ENCODE measurements at regions not wholly inside any gene's neighbourhood (a gene's known extent, or its start where the extent isn't known, plus 50 kb on each side); places are given as distances from the start of the nearest gene placed in this dataset.

- Histone ChIP-seq H2AK5ac (ENCODE audit: low read depth, low read length) (no peak overlapping the region), H3K23ac (ENCODE audit: low read depth, low read length) (no peak overlapping the region), H4K91ac (ENCODE audit: insufficient read depth, low read depth, low read length) (no peak overlapping the region), H3K4me3 (ENCODE audit: insufficient read depth, low read depth, low read length) (no peak overlapping the region), H4K5ac (ENCODE audit: low read depth, low read length) (no peak overlapping the region), H4K8ac (ENCODE audit: low read depth in 2 of 2, low read length in 2 of 2) (no peak overlapping the region), H3K4me1 (ENCODE audit: control insufficient read depth, insufficient read depth, low read length) (no peaks in the 10 kb centered on the region), H3K9ac (ENCODE audit: low read depth, low read length) (no peak overlapping the region), H3K14ac (replicated peaks; ENCODE audit: low read depth, low read length) (no peak overlapping the region), H3K18ac (ENCODE audit: low read depth, low read length) (no peak overlapping the region), H3K36me3 (ENCODE audit: control insufficient read depth, insufficient read depth, low read length) (no peaks in the 10 kb centered on the region), H2BK20ac (ENCODE audit: low read depth, low read length) (no peak overlapping the region), H3K9me3 (ENCODE audit: control insufficient read depth, insufficient read depth, low read length) (peaks cover 2% of the 10 kb centered on the region), H3K4ac (ENCODE audit: low read depth, low read length) (no peak overlapping the region), H3K56ac (ENCODE audit: extremely low read depth, insufficient read depth, low read length) (no peak overlapping the region), H2AFZ (replicated peaks; ENCODE audit: low read length, poor library complexity) (no peak overlapping the region), H2BK5ac (ENCODE audit: low read depth, low read length, poor library complexity, severe bottlenecking) (no peak overlapping the region), H3K4me2 (ENCODE audit: low read depth, low read length) (no peak overlapping the region), H3K27me3 (ENCODE audit: control insufficient read depth, insufficient read depth, low read length) (no peaks in the 10 kb centered on the region), H3K79me1 (ENCODE audit: low read depth in 1 of 2, low read length in 2 of 2) (no peaks in the 10 kb centered on the region), H2BK15ac (ENCODE audit: low read depth, low read length) (no peak overlapping the region), H3K27ac (ENCODE audit: insufficient read depth, low read length) (no peak overlapping the region), H2BK120ac (ENCODE audit: low read depth, low read length) (no peak overlapping the region), H4K20me1 (ENCODE audit: insufficient read depth, low read length) (no peaks in the 10 kb centered on the region), H3K9me1 (ENCODE audit: insufficient read depth, low read length) (no peaks in the 10 kb centered on the region), H2AK9ac (replicated peaks; ENCODE audit: low read depth, low read length, poor library complexity) (no peak overlapping the region)
- CTCF ChIA-PET = no interaction called here
- in situ Hi-C loops (cut with MboI; ENCODE audit: low sequenced_read_pairs) (no loop called here), dilution Hi-C loops (cut with HindIII; ENCODE audit: low sequenced_read_pairs, unreplicated experiment) (no loop called here), intact Hi-C loops (cut with micrococcal nuclease) (no loop called here)
- TF ChIP-seq CTCF (conservative IDR thresholded peaks at IDR 0.05; ENCODE audit: low read depth, low read length) = no peak
- TF ChIP-seq MXI1 (IDR thresholded peaks at IDR 0.05; ENCODE audit: borderline replicate concordance, low read depth, low read length) = no peak
- no peak for TF ChIP-seq RCOR1 (IDR thresholded peaks at IDR 0.05; ENCODE audit: insufficient replicate concordance, low read length)
- no peak for TF ChIP-seq MAZ (IDR thresholded peaks at IDR 0.05; ENCODE audit: borderline replicate concordance, low read depth, low read length)
- no peak for TF ChIP-seq FOS (IDR thresholded peaks at IDR 0.05; ENCODE audit: low read depth, low read length)
- no peak for TF ChIP-seq RAD21 (IDR thresholded peaks at IDR 0.05; ENCODE audit: low read length)
- no peak for TF ChIP-seq CEBPB (IDR thresholded peaks at IDR 0.05; ENCODE audit: low read depth, low read length)
- TF ChIP-seq, protein P1, sequence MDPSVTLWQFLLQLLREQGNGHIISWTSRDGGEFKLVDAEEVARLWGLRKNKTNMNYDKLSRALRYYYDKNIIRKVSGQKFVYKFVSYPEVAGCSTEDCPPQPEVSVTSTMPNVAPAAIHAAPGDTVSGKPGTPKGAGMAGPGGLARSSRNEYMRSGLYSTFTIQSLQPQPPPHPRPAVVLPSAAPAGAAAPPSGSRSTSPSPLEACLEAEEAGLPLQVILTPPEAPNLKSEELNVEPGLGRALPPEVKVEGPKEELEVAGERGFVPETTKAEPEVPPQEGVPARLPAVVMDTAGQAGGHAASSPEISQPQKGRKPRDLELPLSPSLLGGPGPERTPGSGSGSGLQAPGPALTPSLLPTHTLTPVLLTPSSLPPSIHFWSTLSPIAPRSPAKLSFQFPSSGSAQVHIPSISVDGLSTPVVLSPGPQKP (IDR thresholded peaks at IDR 0.05; ENCODE audit: borderline replicate concordance, low read depth, low read length) = no peak
- TF ChIP-seq USF2 (IDR thresholded peaks at IDR 0.05; ENCODE audit: low read depth, low read length) = no peak
- no peak for TF ChIP-seq NFE2L2 (IDR thresholded peaks at IDR 0.05; ENCODE audit: low read depth, low read length)
- TF ChIP-seq CHD1 (IDR thresholded peaks at IDR 0.05; ENCODE audit: low read depth, low read length) = no peak
- TF ChIP-seq POLR2A (IDR thresholded peaks at IDR 0.05; ENCODE audit: low read depth, low read length) = no peak
- ATAC-seq (ENCODE audit: low read depth) (no peak), DNase-seq (no peak)
- POLR2A ChIA-PET (ENCODE audit: unreplicated experiment) = no interaction called here
- BruUV-seq (replicated peaks) = no TSS peak
Observed at GRCh38 chr5:17930346-17930745, 296.1 kb downstream of the TAF11L14 start.

All from IMR-90 (cell line).